22Rv1 (cell line): ENCODE measurements at regions not wholly inside any gene's neighbourhood (a gene's known extent, or its start where the extent isn't known, plus 50 kb on each side); places are given as distances from the start of the nearest gene placed in this dataset.

Source experiments
- CTCF ChIP-seq: fragments of 450-650 bp; IDR thresholded peaks from 2 replicates; pipeline ENCODE4 v1.5.1; 2017; ENCODE audit warnings: mild to moderate bottlenecking
- ZFX ChIP-seq: fragments of 450-650 bp; IDR thresholded peaks from 2 replicates; pipeline ENCODE4 v1.6.1; 2017; ENCODE audit warnings: antibody characterized with exemption, borderline replicate concordance

GRCh38 chr18:42298759-42299675 is 344.0 kb downstream of the PIK3C3 start:
- TF ChIP-seq CTCF: peak; percentile 84
- no peak for TF ChIP-seq ZFX
